ENCODE measurements at regions not wholly inside any gene's neighbourhood (a gene's known extent, or its start where the extent isn't known, plus 50 kb on each side); places are given as distances from the start of the nearest gene placed in this dataset.

GRCh38 chr12:24608637-24609285 lies 340.1 kb downstream of the BCAT1 start:
- no peak for TF ChIP-seq CTCF (IDR thresholded peaks at IDR 0.05)
- TF ChIP-seq EZH2 (IDR thresholded peaks at IDR 0.05) = no peak

Measured in neural progenitor cell (in vitro differentiated cells).